SK-N-DZ (cell line): ENCODE measurements at regions not wholly inside any gene's neighbourhood (a gene's known extent, or its start where the extent isn't known, plus 50 kb on each side); places are given as distances from the start of the nearest gene placed in this dataset.

Source experiments
- DNase-seq: peaks from one replicate; pipeline ENCODE4 v3.0.0-alpha.2; 2015; ENCODE audit warnings: low spot score

DNA sequence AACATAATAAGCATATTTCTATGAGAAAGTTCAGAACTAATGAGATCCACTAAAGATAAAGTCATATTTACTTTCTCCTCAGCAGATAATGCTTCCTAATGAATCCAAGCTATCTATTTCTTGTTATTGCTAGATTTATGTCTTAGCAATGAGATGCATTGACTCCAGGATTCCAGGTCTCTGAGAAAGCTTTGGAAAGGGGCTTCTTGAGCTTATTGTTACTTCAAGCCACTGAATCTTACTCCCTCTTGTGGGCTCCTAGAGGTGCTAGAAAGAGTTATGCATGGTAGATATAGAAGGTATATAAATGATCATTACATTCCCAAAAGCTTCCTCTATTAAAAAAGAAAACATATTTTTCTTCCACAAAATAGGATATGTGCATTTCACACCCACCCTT is 246.4 kb upstream of the ADAMTS5 start:
- DNase-seq, result peak; percentile 4

DNA sequence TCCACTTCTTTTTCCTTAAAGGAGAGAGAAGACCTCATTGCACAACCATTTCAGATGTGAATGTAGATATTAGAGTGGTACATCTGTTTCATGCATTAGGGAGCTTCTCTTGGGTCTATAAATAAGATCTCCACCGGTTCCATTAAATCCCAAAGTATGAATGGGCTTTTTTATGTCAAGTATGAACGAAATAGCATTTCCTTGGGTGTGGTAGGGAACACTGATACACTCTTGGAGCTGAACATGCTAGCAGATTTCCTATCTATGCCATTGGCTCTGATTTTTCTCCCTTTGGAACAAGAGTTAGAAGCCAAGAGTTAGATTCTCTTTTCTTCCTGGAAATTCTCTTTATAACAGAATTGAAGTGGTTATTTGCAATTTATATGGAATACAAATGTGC is 245.6 kb upstream of the ADAMTS5 start:
- no peak for DNase-seq

DNA sequence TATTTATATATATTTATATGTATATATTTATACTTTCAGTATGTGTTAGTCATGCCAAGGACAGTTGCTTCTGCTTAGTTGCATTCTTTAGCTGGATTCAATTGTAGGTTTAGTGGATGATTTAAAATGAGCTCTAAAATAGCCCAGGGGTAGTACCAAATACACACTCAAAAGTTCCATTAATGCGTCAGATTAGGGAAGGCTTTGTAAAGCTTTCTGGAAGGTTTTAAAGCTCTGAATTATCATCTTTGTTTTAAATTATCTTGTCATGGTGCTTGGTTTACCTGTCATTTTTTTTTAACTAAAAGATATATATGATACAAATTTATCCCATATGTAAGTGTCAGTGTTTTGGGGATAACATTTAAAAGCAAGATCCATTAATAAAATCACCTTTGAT is 242.7 kb upstream of the ADAMTS5 start:
- DNase-seq, result no peak

DNA sequence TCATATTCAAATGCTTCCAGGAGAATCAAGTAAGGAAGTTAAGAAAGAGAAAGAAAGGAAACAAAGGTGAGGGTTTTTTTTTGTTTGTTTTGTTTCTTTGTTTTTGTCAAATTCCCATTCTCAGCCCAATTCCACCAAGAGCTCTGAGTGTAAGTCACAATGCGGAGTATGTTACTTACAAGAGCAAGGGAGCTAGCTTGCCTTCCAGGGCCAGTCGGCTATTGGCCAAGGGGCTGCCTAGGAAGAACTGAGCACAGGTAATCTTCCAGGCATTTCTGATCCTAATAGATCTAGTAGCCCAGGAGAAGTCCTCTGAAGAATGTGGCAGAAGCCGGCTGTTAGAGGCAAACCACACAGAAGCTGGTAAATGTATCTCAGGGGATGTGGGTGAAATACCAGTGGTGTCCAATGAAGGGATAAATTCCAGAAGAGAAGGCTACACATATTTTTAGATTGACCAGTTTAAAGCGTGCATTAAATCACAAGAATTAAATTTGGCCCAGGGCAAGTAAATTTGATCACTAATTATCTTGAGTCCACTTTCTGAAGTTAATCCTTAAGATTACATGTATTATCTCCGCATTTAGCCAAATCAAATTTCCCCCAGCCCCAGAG is 239.6 kb upstream of the ADAMTS5 start:
- DNase-seq, result no peak

DNA sequence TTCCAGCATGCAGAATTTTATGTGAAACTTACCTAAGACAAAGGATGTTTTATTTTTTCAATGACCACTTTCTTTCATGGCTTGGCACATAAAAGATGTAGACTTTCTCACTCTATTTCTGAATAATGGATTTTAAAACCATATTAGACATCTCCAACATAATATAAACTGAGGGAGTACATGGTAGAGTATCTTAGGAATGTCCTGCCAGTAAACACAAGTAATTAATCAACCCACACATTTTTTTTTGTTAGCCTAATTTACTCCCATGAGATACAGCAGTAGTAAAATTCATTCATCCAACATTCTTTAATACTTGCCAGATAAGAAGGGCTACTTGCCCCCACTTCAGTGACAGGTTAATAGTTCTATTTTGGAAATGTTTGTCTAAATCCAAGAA is 235.4 kb upstream of the ADAMTS5 start:
- no peak for DNase-seq

DNA sequence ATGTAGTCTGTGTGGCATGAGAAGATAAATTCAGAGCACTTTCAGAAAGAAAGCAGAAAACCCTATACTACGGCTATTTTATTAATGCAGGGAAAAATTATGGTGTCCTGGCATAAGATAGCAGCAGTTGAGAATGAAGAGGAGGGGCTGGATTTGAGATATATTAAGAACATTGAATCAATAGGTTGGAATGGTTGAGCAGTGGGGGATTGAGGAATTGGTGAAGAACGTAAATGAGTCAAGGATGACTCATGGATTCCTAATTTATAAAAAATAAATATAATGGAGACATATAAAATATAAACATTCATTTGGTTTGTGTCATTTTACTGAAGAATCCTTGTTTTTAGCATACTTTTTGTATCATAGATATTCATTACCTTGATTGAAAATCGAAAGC is 234.3 kb upstream of the ADAMTS5 start:
- no peak for DNase-seq

DNA sequence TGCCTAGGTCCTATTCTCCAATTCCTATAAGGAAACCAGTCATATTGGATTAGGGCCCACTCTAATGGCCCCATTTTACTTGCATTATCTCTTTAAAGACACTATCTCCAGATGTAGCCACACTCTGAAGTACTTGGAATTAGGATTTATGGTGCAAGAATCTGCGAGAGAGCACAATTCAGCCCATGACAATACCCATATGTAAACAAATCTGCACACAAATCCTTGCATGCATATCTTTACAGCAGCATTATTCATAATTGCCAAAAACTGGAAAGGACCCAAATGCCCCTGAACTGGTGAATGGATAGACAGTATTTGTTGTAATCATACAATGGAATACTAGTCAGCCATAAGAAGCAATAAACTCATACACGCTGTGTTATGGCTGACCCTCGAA is 229.8 kb upstream of the ADAMTS5 start:
- peak; percentile 20 for DNase-seq

DNA sequence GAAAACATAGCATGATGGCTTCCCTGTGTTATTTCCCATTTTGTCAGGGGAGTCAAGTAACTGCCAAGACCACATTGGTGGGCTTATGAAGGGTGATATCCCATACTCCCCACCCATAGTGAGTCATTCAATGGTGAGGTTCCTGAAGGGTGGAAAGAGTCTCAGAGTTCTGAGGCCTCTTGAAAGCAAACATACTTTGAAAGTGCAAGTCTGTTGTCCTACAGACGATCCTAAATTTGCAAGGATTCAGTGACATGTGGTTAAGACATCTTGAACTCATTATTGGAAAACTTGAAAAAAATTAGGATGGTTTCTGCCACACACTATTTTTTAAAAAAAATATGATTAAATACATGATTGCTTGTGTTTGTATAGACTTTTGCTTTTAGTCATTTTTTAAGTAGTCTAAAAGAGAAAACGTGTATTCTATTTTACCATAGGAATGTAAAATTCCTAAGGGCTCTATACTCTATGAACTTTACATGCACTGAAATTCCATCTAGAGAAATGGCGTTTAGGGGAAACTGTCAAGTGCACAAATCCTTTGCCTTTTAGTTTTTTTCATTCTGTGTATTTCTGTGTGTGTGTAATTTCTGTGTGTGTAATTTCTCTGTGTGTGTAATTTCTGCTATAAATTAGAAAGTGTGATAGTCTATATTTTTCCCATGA is 225.5 kb upstream of the ADAMTS5 start:
- DNase-seq, result no peak

DNA sequence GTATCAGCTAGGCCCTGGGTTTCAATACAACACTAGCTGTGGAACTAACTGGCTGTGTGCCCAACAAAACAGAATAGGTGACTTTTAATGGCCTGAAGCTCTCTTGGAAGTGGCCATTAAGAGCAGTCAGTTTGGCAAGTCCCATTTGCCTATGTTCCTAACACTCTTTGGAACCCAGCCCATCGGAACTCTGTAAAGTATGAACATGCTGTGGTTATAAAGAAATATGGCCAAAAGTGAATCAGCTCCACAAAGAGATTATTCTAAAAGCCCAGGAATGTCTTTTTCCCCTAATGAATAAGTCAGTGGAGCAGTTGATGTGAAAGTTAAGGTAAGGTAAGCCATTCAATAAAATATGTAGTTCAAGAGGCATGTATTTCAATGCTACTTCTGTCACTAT is 223.7 kb upstream of the ADAMTS5 start:
- no peak for DNase-seq

DNA sequence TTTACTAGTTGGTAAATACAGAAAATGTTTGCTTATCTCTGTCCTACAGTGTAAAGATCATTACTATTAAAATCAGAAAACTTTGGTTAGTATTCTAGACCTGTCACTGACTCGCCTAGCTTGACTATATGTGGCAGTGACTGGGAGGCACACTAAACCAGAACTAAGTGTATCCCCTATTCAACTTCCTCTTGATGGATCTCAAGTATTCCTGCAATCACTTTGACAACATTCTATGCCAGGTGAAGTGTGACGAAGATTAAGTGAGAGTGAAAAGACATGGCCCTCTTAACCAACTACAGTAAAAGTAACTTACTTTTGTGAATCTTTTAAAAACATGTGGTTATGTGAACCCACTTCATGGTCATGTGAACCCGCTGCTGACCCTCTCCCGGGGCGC is 223.0 kb upstream of the ADAMTS5 start:
- DNase-seq, result no peak

DNA sequence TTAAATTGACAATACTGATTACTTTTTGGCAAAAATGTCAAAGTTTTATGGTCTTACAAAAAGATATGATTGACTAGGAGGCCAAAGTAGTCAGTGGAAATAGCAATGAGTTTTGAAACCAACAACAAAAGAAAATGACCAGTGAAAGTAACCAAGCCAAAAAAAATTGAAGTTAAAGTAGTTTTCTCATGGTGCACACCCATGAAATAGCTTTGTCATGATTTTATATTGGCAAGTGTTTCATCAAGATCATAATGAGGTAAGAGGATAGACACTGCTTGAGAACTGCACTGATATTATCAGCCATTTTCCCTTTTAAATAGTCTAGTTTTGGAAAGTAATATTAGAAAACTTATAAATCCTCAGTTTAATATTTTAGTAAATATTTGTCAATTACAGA is 206.2 kb upstream of the ADAMTS5 start:
- no peak for DNase-seq

DNA sequence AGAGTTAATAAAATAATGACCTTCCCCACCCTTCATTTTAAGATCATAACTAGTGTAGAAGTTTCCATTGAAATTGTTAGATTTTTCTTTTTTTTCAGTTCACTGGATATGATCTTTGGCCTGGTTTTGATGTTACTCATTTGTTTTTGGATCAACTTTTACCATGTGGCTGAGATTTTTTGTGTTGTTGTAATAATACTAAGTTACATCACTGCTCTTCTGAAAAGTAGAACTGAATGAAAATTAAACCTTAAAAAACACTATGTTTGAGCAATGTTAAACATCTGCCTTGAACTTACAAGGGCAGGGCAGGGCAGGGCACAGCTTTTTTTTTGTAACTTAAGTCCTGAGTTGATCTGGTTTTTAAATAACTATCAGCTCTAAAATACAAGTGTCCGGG is 204.8 kb upstream of the ADAMTS5 start:
- no peak for DNase-seq

DNA sequence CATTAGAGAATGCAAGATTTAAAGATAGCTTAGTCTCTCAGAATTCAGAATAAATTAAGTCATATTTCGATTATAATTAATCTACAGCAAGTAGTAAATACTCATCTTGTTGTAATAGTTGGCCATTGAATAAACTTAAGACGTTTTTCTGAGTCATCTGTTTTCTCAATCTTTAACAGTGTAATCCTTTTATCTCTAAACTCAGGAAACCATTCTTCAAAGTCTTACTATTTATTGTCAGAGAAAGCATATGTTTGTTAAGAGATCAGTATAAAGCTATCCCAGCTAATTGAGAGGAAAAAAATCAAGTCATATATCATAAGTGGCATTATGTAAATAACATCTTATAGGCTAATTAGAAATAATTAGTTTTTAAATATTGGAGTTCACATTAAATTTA is 201.2 kb upstream of the ADAMTS5 start:
- DNase-seq, result no peak

DNA sequence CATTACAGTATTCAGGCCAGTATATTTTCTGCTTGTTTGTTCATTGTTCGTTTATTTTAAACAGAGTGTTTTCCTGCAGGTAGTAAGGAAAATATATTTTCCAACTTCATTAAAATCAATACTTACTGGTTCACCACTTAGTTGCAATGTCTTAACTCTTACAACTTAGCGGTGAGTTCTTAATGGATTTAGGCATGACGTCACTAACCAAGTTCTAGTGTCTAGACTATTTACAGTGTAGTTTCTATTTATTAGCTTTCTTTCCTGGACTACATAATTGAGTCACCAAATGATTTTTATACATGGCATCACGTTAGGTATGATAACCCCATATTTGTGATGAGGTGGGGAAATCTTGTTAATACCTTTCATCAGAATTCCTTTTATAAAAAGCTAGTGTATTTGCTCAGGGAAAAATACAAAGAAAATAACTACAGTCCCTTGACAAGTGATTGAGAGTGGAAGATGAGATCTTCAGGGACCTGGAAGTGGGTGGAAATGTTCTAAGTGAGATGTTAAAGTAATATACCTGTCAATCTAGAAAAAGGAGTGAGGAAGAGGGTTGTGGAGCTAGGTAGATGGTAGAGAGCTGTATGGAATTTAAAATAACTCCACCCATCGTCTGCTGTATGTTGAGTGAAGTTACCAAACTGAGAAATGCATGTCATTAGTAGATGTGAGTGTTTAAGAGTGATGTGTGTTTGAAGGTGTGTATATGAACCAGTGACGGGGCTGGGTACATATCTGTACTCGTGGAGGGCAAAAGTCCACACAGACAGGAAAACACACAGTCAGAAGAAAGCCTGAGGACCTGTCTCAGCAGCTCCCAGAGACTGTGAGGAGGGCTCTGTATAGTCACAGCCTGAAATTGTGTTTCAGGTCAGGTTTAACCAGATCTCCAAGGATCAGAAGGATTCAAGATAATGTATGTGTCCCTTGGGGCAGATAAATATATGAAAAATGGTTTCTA is 197.6 kb upstream of the ADAMTS5 start:
- DNase-seq, result peak; percentile 5

DNA sequence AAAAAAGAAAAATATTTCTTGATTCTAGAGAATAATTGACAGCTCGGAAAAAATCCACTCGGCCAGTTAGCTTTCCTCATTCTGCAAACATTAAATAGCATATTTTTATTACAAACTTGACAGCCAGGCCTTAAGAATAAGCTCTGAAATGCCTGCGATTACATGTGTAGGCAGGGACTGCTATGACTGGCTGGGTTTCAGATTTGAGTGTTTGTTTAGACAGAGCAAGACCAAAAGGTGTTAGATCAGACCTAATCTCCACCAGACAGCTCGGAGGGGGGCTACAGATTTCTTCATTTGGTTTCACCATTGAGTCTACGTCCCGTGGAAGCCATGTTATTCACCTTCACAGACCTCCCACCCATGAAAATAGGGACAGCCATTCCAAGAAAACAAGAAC is 192.1 kb upstream of the ADAMTS5 start:
- DNase-seq, result no peak

DNA sequence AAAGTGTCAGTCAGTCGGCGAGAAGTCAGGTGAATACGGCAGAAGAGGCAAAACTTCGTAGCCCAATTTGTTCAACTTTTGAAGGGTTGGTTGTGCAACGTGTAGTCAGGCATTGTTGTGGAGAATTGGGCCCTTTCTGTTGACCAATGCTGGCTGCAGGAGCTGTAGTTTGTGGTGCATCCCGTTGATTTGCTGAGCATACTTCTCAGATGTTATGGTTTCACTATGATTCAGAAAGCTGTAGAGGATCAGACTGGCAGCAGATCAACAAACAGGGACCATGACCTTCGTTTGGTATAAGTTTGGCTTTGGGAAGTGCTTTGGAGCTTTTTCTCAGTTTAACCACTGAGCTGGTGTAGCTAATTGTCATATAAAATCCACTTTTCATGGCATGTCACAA is 190.2 kb upstream of the ADAMTS5 start:
- DNase-seq, result no peak

DNA sequence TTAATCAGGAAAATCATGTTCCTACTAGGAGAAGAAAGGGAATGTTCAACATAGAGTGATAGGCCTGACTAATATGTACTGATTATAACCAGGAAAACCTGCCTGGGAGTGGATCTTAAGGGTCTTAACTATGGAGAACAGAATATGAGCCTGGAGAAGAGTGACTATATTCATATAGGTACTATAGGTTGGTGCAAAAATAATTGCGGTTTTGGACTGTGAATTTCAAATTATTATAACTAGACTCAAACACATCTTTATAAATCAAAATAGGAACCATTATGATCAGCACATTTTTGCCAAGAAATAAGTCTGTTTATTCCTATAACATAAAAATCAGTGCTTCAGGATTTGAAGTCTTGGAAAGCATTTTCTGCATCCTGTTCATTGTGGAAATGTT is 189.8 kb upstream of the ADAMTS5 start:
- no peak for DNase-seq

DNA sequence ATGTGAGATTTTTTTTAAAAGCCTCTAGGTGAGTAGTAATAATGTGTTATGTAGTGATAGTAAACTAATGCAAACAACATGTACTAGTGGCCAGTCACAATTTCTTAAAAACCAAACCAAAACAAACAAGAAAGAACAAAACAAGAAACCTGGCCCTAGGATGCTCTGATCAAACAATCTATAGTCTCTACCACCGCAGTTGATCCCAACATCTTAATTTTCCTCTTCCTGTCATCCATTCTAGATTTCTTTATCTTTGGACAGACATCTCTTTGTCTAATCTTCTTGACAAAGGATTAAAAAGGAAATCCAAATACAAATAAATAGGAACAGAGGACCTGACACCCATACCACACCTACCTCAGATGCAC is 188.2 kb upstream of the ADAMTS5 start:
- DNase-seq, result no peak

DNA sequence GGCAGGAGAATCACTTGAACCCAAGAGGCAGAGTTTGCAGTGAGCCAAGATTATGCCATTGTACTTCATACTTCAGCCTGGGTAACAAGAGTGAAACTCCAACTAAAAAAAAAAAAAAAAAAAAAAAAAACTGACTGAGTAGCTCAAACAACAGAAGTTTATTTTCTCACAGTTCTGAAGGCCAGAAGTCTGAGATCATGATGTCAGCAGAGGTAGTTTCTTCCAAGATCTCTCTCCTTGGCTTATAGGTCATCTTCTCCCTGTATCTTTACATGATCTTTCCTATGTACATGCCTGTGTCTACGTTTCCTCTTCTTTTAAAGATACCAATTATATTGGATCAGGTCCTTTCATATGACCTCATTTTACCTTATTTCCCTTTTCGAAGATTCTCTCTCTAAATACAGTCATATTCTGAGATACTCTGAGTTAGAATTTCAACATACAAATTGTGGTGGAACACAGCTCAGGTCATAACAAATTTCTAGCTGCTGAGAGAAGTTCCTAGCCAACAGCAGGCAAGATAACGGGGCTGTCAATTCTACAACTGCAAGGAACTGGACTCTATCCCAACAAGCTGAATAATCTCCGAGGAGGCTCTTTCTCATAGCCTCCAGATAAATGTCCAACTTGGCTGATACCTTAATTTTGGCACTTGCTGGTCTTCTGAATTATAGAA is 187.7 kb upstream of the ADAMTS5 start:
- DNase-seq, result no peak

DNA sequence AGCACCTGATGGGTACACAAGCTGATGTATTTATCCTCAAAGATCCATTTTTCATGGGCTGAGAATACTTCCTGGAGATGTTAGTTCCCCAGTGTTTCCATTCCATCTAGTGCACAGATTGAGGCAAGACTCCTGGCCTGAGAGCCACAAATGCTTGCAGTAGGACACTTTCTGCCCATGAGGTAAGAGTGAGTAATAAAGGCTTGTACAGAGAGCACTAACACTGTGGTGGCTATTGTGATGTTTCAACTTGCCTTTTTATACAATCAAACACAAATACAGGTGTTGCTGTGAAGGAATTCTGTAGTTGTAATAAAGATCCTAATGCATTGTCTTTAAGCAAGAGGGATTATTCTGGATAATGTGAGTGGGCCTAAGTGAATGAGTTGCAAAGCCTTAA is 186.1 kb upstream of the ADAMTS5 start:
- no peak for DNase-seq

DNA sequence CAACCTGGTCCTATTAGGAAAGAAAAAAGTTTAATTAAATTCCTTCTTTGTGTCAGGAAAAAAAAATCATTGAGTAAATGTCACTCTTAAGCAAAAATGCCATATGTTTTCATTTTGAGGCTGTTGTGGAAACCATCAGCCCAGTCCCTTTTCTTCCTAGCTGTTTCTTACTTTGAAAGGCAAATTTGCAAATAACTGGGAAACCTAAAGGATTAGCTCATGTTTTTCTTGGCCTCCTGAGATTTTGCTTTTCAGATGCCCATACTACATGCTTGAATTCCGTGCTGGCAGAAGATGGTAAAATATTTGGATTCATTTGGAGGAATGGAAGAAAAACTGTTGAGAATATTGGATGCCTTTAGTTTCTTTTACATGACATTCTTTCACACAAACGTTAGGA is 182.1 kb upstream of the ADAMTS5 start:
- no peak for DNase-seq

DNA sequence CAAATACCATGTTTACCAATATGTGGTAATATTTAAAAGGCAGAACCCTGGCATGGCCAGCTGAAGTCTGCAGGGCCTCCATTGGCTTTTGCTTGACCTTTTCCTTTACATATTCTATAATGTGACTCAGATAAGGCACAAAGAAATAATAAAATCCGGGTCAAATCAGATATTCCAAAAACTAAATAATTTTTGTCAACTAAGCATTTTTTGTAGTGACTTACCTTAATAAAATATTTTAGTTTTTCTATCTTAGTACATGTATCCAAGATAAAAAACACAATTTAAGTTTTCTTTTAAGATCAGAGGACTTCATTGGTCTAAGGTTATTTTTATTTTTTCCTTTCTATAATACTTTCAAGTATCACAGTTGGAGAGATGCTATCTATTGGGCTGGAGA is 179.4 kb upstream of the ADAMTS5 start:
- no peak for DNase-seq
